Hepatocyte (in vitro differentiated cells): ENCODE measurements at regions not wholly inside any gene's neighbourhood (a gene's known extent, or its start where the extent isn't known, plus 50 kb on each side); places are given as distances from the start of the nearest gene placed in this dataset.

ENCODE experiments used
- DNase-seq: peaks from one replicate; pipeline ENCODE4 v3.0.0-alpha.2; 2016; ENCODE audit warnings: low spot score
- H2AFZ ChIP-seq: fragments of 200-600 bp; sonication (generic); 2 replicates; pipeline ENCODE4 v1.6.0; 2016; ENCODE audit warnings: antibody characterized with exemption, mild to moderate bottlenecking
- H3K27ac ChIP-seq: fragments of 200-600 bp; sonication (generic); 2 replicates; pipeline ENCODE4 v1.5.1; 2016; ENCODE audit warnings: mild to moderate bottlenecking
- H3K27me3 ChIP-seq: fragments of 200-600 bp; sonication (generic); 2 replicates; pipeline ENCODE4 v1.6.1; 2016
- H3K36me3 ChIP-seq: fragments of 200-600 bp; sonication (generic); replicated peaks from 2 replicates; pipeline ENCODE4 v1.5.1; 2016; ENCODE audit warnings: low read depth; ENCODE audit not compliant: insufficient read depth
- H3K4me1 ChIP-seq: fragments of 200-600 bp; sonication (generic); 2 replicates; pipeline ENCODE4 v1.5.1; 2016; ENCODE audit warnings: mild to moderate bottlenecking, moderate library complexity; ENCODE audit not compliant: insufficient read depth
- H3K4me2 ChIP-seq: fragments of 200-600 bp; sonication (generic); 2 replicates; pipeline ENCODE4 v1.6.0; 2016
- H3K4me3 ChIP-seq: fragments of 200-600 bp; sonication (generic); 2 replicates; pipeline ENCODE4 v1.5.1; 2016; ENCODE audit warnings: mild to moderate bottlenecking
- H3K79me2 ChIP-seq: fragments of 200-600 bp; sonication (generic); 2 replicates; pipeline ENCODE4 v1.6.0; 2017; ENCODE audit warnings: mild to moderate bottlenecking
- H3K9me2 ChIP-seq: fragments of 200-600 bp; sonication (generic); replicated peaks from 2 replicates; pipeline ENCODE4 v1.6.0; 2017; ENCODE audit warnings: mild to moderate bottlenecking; ENCODE audit not compliant: insufficient read depth
- H3K9me3 ChIP-seq: fragments of 200-600 bp; sonication (generic); 2 replicates; pipeline ENCODE4 v1.5.1; 2016; ENCODE audit warnings: low read depth, mild to moderate bottlenecking
- H4K20me1 ChIP-seq: fragments of 200-600 bp; sonication (generic); 2 replicates; pipeline ENCODE4 v1.6.0; 2016; ENCODE audit warnings: mild to moderate bottlenecking; ENCODE audit not compliant: insufficient read depth, poor library complexity, severe bottlenecking
- CTCF ChIP-seq: fragments of 200-600 bp; sonication (generic); IDR thresholded peaks from 2 replicates; pipeline ENCODE4 v1.5.1; 2016; ENCODE audit warnings: antibody characterized with exemption, mild to moderate bottlenecking; ENCODE audit not compliant: poor library complexity
- EZH2 ChIP-seq: fragments of 200-600 bp; sonication (generic); IDR thresholded peaks from 2 replicates; pipeline ENCODE4 v1.6.1; 2016; ENCODE audit warnings: antibody characterized with exemption, mild to moderate bottlenecking, borderline replicate concordance
- EZH2phosphoT487 ChIP-seq: fragments of 200-600 bp; sonication (generic); IDR thresholded peaks from one replicate; pipeline ENCODE4 v1.6.1; 2018; ENCODE audit warnings: antibody characterized with exemption, mild to moderate bottlenecking, low read depth, moderate library complexity; ENCODE audit not compliant: unreplicated experiment, severe bottlenecking
- WGBS: methylation state at CpG from one replicate; pipeline ENCODE4 v1.1.6; 2016; ENCODE audit warnings: low lambda C conversion rate; ENCODE audit errors: missing lambda C conversion rate; 5-methylcytosine and 5-hydroxymethylcytosine counted together

GRCh38 chr16:47848421-47849109 is 307.2 kb downstream of the ABCC12 start:
- no peak overlapping the region for H3K4me3 ChIP-seq
- no peaks in the 10 kb centered on the region for H3K9me2 ChIP-seq
- no peaks in the 10 kb centered on the region for H3K79me2 ChIP-seq
- no peaks in the 10 kb centered on the region for H3K27me3 ChIP-seq
- no peak for DNase-seq
- no peaks in the 10 kb centered on the region for H3K9me3 ChIP-seq
- no peaks in the 10 kb centered on the region for H4K20me1 ChIP-seq
- H3K4me2 ChIP-seq: no peak overlapping the region
- no peak overlapping the region for H3K27ac ChIP-seq
- H3K4me1 ChIP-seq: no peaks in the 10 kb centered on the region
- no peaks in the 10 kb centered on the region for H3K36me3 ChIP-seq
- H2AFZ ChIP-seq: no peak overlapping the region
- TF ChIP-seq EZH2: no peak
- 65% methylated on average over 5 of the region's 5 CpGs for WGBS

- Histone ChIP-seq H3K9me3 (no peaks in the 10 kb centered on the region), H4K20me1 (no peaks in the 10 kb centered on the region), H3K79me2 (no peaks in the 10 kb centered on the region), H3K27ac (no peak overlapping the region), H3K36me3 (no peaks in the 10 kb centered on the region), H3K4me2 (no peak overlapping the region), H3K27me3 (no peaks in the 10 kb centered on the region), H3K4me1 (no peaks in the 10 kb centered on the region), H3K4me3 (no peak overlapping the region), H3K9me2 (no peaks in the 10 kb centered on the region), H2AFZ (no peak overlapping the region)
- 88% methylated on average over 6 of the region's 6 CpGs for WGBS
- TF ChIP-seq EZH2 (no peak), EZH2phosphoT487 (no peak), CTCF (no peak)
- DNase-seq: no peak
These were observed 308.4 kb downstream of the ABCC12 start for GRCh38 chr16:47847220-47847970.

- Histone ChIP-seq H3K4me3 (no peak overlapping the region), H2AFZ (no peak overlapping the region), H3K9me3 (no peaks in the 10 kb centered on the region), H3K36me3 (no peaks in the 10 kb centered on the region), H3K27ac (no peak overlapping the region), H3K4me2 (no peak overlapping the region), H4K20me1 (no peaks in the 10 kb centered on the region), H3K79me2 (no peaks in the 10 kb centered on the region), H3K9me2 (no peaks in the 10 kb centered on the region), H3K4me1 (no peaks in the 10 kb centered on the region), H3K27me3 (no peaks in the 10 kb centered on the region)
- no peak for TF ChIP-seq EZH2phosphoT487
- TF ChIP-seq CTCF: no peak
- TF ChIP-seq EZH2: no peak
- 77% methylated on average over 2 of the region's 2 CpGs for WGBS
- no peak for DNase-seq
These were observed 321.2 kb downstream of the ABCC12 start for GRCh38 chr16:47834485-47835024.

GRCh38 chr16:47833771-47834170 is 322.0 kb downstream of the ABCC12 start:
- Histone ChIP-seq H4K20me1 (no peaks in the 10 kb centered on the region), H3K9me2 (no peaks in the 10 kb centered on the region), H3K27ac (no peak overlapping the region), H3K79me2 (no peaks in the 10 kb centered on the region), H3K4me3 (no peak overlapping the region), H3K9me3 (no peaks in the 10 kb centered on the region), H2AFZ (no peak overlapping the region), H3K4me2 (no peak overlapping the region), H3K36me3 (no peaks in the 10 kb centered on the region), H3K27me3 (no peaks in the 10 kb centered on the region), H3K4me1 (no peaks in the 10 kb centered on the region)
- no peak for DNase-seq
- WGBS: 66% methylated on average over 1 of the region's 1 CpG
- TF ChIP-seq CTCF (no peak), EZH2 (no peak), EZH2phosphoT487 (no peak)
